Mesenchymal stem cell (in vitro differentiated cells and primary cell): ENCODE measurements at regions not wholly inside any gene's neighbourhood (a gene's known extent, or its start where the extent isn't known, plus 50 kb on each side); places are given as distances from the start of the nearest gene placed in this dataset.
"Not testable (repeated sequence)": the region's sequence is repeated elsewhere in the genome, so short reads cannot be mapped to it uniquely, and the experiment has no call there.

ENCODE experiments used
- DNase-seq: peaks from one replicate; pipeline ENCODE4 v3.0.0-alpha.2; 2013
- H2AFZ ChIP-seq: one replicate; pipeline ENCODE4 v1.6.1; 2013; ENCODE audit warnings: low read depth, mild to moderate bottlenecking, control low read depth, inconsistent platforms, low read length, moderate library complexity
- H2AK5ac ChIP-seq: 2 replicates; pipeline ENCODE4 v1.6.1; 2013; ENCODE audit warnings: low read length, moderate library complexity, mild to moderate bottlenecking, inconsistent platforms; ENCODE audit not compliant: severe bottlenecking
- H2BK120ac ChIP-seq: one replicate; pipeline ENCODE4 v1.6.1; 2013; ENCODE audit warnings: low read depth, mild to moderate bottlenecking, inconsistent platforms, low read length, moderate library complexity
- H2BK12ac ChIP-seq, 2 experiments: one replicate each; pipeline ENCODE4 v1.6.1; 2013; ENCODE audit warnings: inconsistent platforms in 2 of 2, low read length in 2 of 2, mild to moderate bottlenecking in 2 of 2, moderate library complexity in 2 of 2, control low read depth in 1 of 2
- H2BK15ac ChIP-seq: one replicate; pipeline ENCODE4 v1.6.1; 2013; ENCODE audit warnings: mild to moderate bottlenecking, low read depth, inconsistent platforms; ENCODE audit not compliant: poor library complexity, severe bottlenecking
- H2BK5ac ChIP-seq: 2 replicates; pipeline ENCODE4 v1.6.1; 2013; ENCODE audit warnings: low read depth, mild to moderate bottlenecking, low read length, control low read depth, inconsistent platforms; ENCODE audit not compliant: poor library complexity, severe bottlenecking
- H3K14ac ChIP-seq, 2 experiments: one replicate each; pipeline ENCODE4 v1.6.1; 2013; ENCODE audit warnings: inconsistent platforms in 2 of 2, low read length in 2 of 2, control low read depth in 1 of 2, mild to moderate bottlenecking in 1 of 2, moderate library complexity in 1 of 2
- H3K18ac ChIP-seq, 2 experiments: one replicate each; pipeline ENCODE4 v1.6.1; 2013; ENCODE audit warnings: inconsistent platforms in 2 of 2, low read length in 2 of 2, control low read depth in 1 of 2, low read depth in 1 of 2, mild to moderate bottlenecking in 1 of 2
- H3K23ac ChIP-seq, 2 experiments: one replicate each; pipeline ENCODE4 v1.6.1; 2013; ENCODE audit warnings: inconsistent platforms in 2 of 2, low read length in 2 of 2, mild to moderate bottlenecking in 2 of 2, moderate library complexity in 2 of 2, control low read depth in 1 of 2
- H3K27ac ChIP-seq: 2 replicates; pipeline ENCODE4 v1.5.1; 2013; ENCODE audit warnings: mild to moderate bottlenecking, moderate library complexity, low read length, control low read depth, inconsistent platforms; ENCODE audit not compliant: poor library complexity, severe bottlenecking
- H3K27me3 ChIP-seq, 2 experiments: 2 replicates each; pipeline versions ENCODE4 v1.6.1 to v1.7.0; 2013; ENCODE audit warnings: low read length in 2 of 2, mild to moderate bottlenecking in 2 of 2, moderate library complexity in 2 of 2, control low read depth in 1 of 2, inconsistent platforms in 1 of 2; ENCODE audit not compliant: control insufficient read depth in 1 of 2, insufficient read depth in 1 of 2
- H3K36me3 ChIP-seq, 2 experiments: 2 replicates each; pipeline versions ENCODE4 v1.6.1 to v1.7.0; 2013; ENCODE audit warnings: low read length in 2 of 2, control low read depth in 1 of 2, inconsistent platforms in 1 of 2, low read depth in 1 of 2, mild to moderate bottlenecking in 1 of 2; ENCODE audit not compliant: insufficient read depth in 2 of 2, control insufficient read depth in 1 of 2
- H3K4ac ChIP-seq, 2 experiments: one replicate each; pipeline ENCODE4 v1.6.1; 2013; ENCODE audit warnings: inconsistent platforms in 2 of 2, low read length in 2 of 2, mild to moderate bottlenecking in 2 of 2, moderate library complexity in 2 of 2, control low read depth in 1 of 2, low read depth in 1 of 2
- H3K4me1 ChIP-seq: 2 replicates; pipeline ENCODE4 v1.6.1; 2013; ENCODE audit warnings: low read depth, low read length, control low read depth; ENCODE audit not compliant: control insufficient read depth, insufficient read depth
- H3K4me2 ChIP-seq: 2 replicates; pipeline ENCODE4 v1.6.1; 2013; ENCODE audit warnings: low read length, mild to moderate bottlenecking, inconsistent platforms; ENCODE audit not compliant: poor library complexity, severe bottlenecking
- H3K4me3 ChIP-seq, 2 experiments: 2 replicates each; pipeline versions ENCODE4 v1.5.1 to v1.7.0; 2013; ENCODE audit warnings: low read length in 2 of 2, mild to moderate bottlenecking in 2 of 2, control low read depth in 1 of 2, low read depth in 1 of 2; ENCODE audit not compliant: insufficient read depth in 1 of 2
- H3K79me1 ChIP-seq: replicated peaks from 2 replicates; pipeline ENCODE4 v1.6.1; 2013; ENCODE audit warnings: mild to moderate bottlenecking, control low read depth, low read length, inconsistent platforms; ENCODE audit not compliant: poor library complexity, severe bottlenecking
- H3K9ac ChIP-seq: 2 replicates; pipeline ENCODE4 v1.7.0; 2013; ENCODE audit warnings: mild to moderate bottlenecking, low read length, moderate library complexity
- H3K9me3 ChIP-seq: 2 replicates; pipeline ENCODE4 v1.7.0; 2013; ENCODE audit warnings: mild to moderate bottlenecking, low read length; ENCODE audit not compliant: control insufficient read depth
- H4K8ac ChIP-seq: one replicate; pipeline ENCODE4 v1.6.1; 2013; ENCODE audit warnings: inconsistent platforms, mild to moderate bottlenecking, low read length, moderate library complexity
- H4K91ac ChIP-seq: one replicate; pipeline ENCODE4 v1.6.1; 2013; ENCODE audit warnings: mild to moderate bottlenecking, low read length, inconsistent platforms
- WGBS: methylation state at CpG from one replicate; pipeline ENCODE4 v1.1.7; 2013; ENCODE audit warnings: mixed read lengths; 5-methylcytosine and 5-hydroxymethylcytosine counted together

DNA sequence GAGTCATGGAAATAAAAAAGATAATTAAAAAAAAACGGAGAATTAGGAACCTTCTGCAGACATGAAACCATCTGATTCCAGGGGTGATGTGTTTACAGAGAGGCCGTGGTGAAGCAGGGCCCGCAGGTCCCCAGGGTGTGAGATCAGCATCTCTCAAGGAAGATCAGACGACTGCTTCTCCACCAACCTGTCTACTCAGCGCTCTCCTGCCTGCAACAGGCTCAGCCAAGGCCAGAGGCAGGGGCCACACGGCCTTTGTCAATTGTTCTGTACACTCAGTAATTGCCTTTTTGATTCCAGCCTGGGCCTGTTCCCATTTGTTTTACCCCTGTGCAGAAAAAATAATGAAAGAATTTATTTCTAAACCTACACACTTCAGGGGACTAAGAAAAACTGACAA lies 124.6 kb downstream of the NXPE2 start:
- H4K8ac ChIP-seq = no peak overlapping the region
- H3K27me3 ChIP-seq = peaks cover 5 to 8% of the 10 kb centered on the region in 2 experiments
- H3K9ac ChIP-seq = no peak overlapping the region
- no peak overlapping the region for H3K14ac ChIP-seq
- no peak overlapping the region for H3K18ac ChIP-seq
- H3K36me3 ChIP-seq = no peaks in the 10 kb centered on the region
- no peak overlapping the region for H3K4me2 ChIP-seq
- no peaks in the 10 kb centered on the region for H3K4me1 ChIP-seq
- H2AK5ac ChIP-seq = no peak overlapping the region
- no peak overlapping the region for H2BK12ac ChIP-seq
- 51% methylated on average over 6 of the region's 6 CpGs for WGBS
- no peak overlapping the region for H3K27ac ChIP-seq
- H3K23ac ChIP-seq = no peak overlapping the region
- no peak overlapping the region for H3K4ac ChIP-seq
- H2BK120ac ChIP-seq = no peak overlapping the region
- H3K4me3 ChIP-seq = no peak overlapping the region
- no peak overlapping the region for H2BK15ac ChIP-seq
- H3K79me1 ChIP-seq = no peaks in the 10 kb centered on the region
- no peak overlapping the region for H2AFZ ChIP-seq
- H3K9me3 ChIP-seq = no peaks in the 10 kb centered on the region
- H2BK5ac ChIP-seq = no peak overlapping the region
- H4K91ac ChIP-seq = no peak overlapping the region
- DNase-seq = no peak

DNA sequence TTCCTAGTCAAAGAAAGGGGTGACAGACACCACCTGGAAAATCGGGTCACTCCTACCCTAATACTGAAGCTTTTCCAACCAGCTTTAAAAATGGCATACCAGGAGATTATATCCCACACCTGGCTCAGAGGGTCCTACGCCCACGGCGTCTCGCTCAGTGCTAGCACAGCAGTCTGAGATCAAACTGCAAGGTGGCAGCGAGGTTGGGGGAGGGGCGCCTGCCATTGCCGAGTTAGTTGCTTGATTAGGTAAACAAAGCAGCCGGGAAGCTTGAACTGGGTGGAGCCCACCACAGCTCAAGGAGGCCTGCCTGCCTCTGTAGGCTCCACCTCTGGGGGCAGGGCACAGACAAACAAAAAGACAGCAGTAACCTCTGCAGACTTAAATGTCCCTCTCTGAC lies 127.1 kb downstream of the NXPE2 start:
- H3K9ac ChIP-seq, H2BK12ac ChIP-seq, H3K27ac ChIP-seq, H2AK5ac ChIP-seq, H4K8ac ChIP-seq, H2BK120ac ChIP-seq, H3K18ac ChIP-seq, H3K36me3 ChIP-seq, H2BK15ac ChIP-seq, H2BK5ac ChIP-seq, H3K4ac ChIP-seq, DNase-seq, H3K4me3 ChIP-seq, H3K9me3 ChIP-seq, H3K4me2 ChIP-seq, H4K91ac ChIP-seq, H3K23ac ChIP-seq, H3K14ac ChIP-seq, H2AFZ ChIP-seq, H3K79me1 ChIP-seq, H3K27me3 ChIP-seq, H3K4me1 ChIP-seq: not testable (repeated sequence)
- WGBS = 66% methylated on average over 5 of the region's 9 CpGs

DNA sequence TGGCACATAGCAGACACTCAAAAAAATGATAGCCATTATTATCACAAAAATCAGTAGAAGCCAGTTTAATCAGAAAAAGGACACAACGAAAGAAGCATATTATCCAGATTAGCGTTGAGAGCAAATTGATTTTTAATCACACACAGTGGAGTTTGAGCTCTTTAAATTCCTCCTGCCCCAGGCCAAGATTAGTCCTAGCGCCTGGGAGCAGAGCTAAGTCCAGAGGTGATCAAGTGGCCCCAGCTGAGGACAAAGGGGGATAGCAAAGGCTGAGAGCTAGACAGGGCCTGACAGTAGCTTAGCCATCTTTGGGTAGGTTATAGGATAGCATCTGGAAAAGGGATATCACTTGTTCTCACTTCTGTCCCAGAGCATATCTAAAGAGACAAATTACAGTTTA lies 133.6 kb downstream of the NXPE2 start:
- no peak for DNase-seq
- Histone ChIP-seq H2AFZ (no peak overlapping the region), H3K23ac (no peak overlapping the region), H3K79me1 (no peaks in the 10 kb centered on the region), H3K9ac (no peak overlapping the region), H3K4ac (no peak overlapping the region), H3K18ac (no peak overlapping the region), H3K27me3 (peaks cover 0 to under 1% of the 10 kb centered on the region in 2 experiments), H4K91ac (no peak overlapping the region), H2BK15ac (no peak overlapping the region), H2BK12ac (no peak overlapping the region), H2BK120ac (no peak overlapping the region), H3K14ac (no peak overlapping the region), H3K36me3 (no peaks in the 10 kb centered on the region), H4K8ac (no peak overlapping the region), H3K9me3 (no peaks in the 10 kb centered on the region), H3K27ac (no peak overlapping the region), H3K4me3 (no peak overlapping the region), H3K4me1 (no peaks in the 10 kb centered on the region), H3K4me2 (no peak overlapping the region), H2BK5ac (no peak overlapping the region), H2AK5ac (no peak overlapping the region)
- WGBS = 91% methylated on average over 3 of the region's 3 CpGs

DNA sequence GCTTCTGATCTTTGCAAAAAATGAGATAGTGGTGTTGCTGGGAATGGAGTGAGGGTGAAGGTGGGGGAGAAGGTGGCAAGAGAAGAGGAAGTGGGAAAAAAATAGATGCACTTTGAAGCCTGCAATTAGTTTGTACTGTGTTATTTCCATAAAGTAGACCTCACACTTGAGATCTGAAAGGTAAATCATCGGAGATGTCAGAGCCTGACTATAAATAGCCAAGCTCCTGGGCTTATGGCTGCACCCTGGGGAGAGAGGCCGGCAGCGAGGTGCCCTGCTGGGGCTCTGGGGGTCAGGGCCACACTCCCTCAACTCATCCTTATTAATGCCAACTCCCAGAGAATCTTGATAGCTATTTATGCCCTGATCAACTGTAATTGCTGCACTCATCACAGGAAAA lies 134.4 kb downstream of the NXPE2 start:
- H2AK5ac ChIP-seq = no peak overlapping the region
- 56% methylated on average over 3 of the region's 3 CpGs for WGBS
- H3K4ac ChIP-seq = no peak overlapping the region
- no peak for DNase-seq
- H2BK120ac ChIP-seq = no peak overlapping the region
- no peak overlapping the region for H2BK5ac ChIP-seq
- no peak overlapping the region for H3K4me3 ChIP-seq
- no peaks in the 10 kb centered on the region for H3K4me1 ChIP-seq
- peaks cover 5 to 7% of the 10 kb centered on the region in 2 experiments for H3K27me3 ChIP-seq
- no peak overlapping the region for H3K23ac ChIP-seq
- no peak overlapping the region for H3K27ac ChIP-seq
- no peak overlapping the region for H2BK12ac ChIP-seq
- no peak overlapping the region for H3K18ac ChIP-seq
- no peak overlapping the region for H4K8ac ChIP-seq
- H3K9ac ChIP-seq = no peak overlapping the region
- H2AFZ ChIP-seq = no peak overlapping the region
- H3K79me1 ChIP-seq = no peaks in the 10 kb centered on the region
- H3K9me3 ChIP-seq = no peaks in the 10 kb centered on the region
- no peak overlapping the region for H2BK15ac ChIP-seq
- no peak overlapping the region for H4K91ac ChIP-seq
- H3K14ac ChIP-seq = no peak overlapping the region
- H3K4me2 ChIP-seq = no peak overlapping the region
- no peaks in the 10 kb centered on the region for H3K36me3 ChIP-seq
